Activated CD8-positive, alpha-beta memory T cell treated with anti-CD3 and anti-CD28 coated beads, Interleukin-2, amount 10 ng/mL, durations not matched to agents 7 days and 5 days (primary cell): ENCODE measurements at regions not wholly inside any gene's neighbourhood (a gene's known extent, or its start where the extent isn't known, plus 50 kb on each side); places are given as distances from the start of the nearest gene placed in this dataset.

ENCODE experiments used
- ATAC-seq: fragments of 150-1000 bp; cut with Tn5 transposase; one replicate; pipeline ENCODE4 v1.10.0; 2021; ENCODE audit warnings: moderate library complexity
- CTCF ChIA-PET: fragments of 350-600 bp; sonication (Branson Sonifier 250); formaldehyde crosslinking; loops from one replicate; lab custom pipeline; 2021; ENCODE audit warnings: antibody characterized with exemption; lab: Charles Lee
- DNase-seq: peaks from one replicate; pipeline ENCODE4 v3.0.0-alpha.2; 2020
- H3K27ac Mint-ChIP-seq: one replicate; pipeline ENCODE4 v1.8.0; 2021; ENCODE audit warnings: mild to moderate bottlenecking, mixed read lengths
- H3K27me3 Mint-ChIP-seq: one replicate; pipeline ENCODE4 v1.8.0; 2021; ENCODE audit warnings: mixed read lengths
- H3K36me3 Mint-ChIP-seq: one replicate; pipeline ENCODE4 v1.8.0; 2021; ENCODE audit warnings: mild to moderate bottlenecking, mixed read lengths
- H3K4me1 Mint-ChIP-seq: one replicate; pipeline ENCODE4 v1.8.0; 2021; ENCODE audit warnings: mixed read lengths
- H3K4me3 Mint-ChIP-seq: one replicate; pipeline ENCODE4 v1.8.0; 2021; ENCODE audit warnings: mild to moderate bottlenecking, moderate library complexity, mixed read lengths
- H3K9me3 Mint-ChIP-seq: one replicate; pipeline ENCODE4 v1.8.0; 2022; ENCODE audit warnings: low read depth, mixed read lengths

DNA sequence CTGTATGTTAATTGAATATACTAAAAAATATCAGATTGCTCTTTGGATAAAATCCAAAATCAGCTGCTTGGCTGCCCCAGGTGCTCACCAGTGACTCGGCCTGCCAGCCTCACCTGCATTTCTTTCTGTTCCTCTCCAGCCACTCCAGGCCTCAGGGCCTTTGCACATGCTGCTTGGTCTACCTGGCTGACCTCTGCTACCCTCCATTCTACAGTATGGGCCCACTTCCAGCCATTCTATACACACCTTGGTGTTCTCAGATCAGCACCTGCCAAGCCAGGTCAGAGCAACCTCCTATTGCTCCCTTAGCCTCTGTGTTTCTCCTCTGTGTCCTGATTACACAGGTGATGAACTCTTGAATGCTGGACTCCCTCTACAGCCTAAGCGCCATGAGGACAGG is 106.6 kb upstream of the TWIST2 start:
- Mint-ChIP-seq H3K36me3 (no peaks in the 10 kb centered on the region), H3K27ac (no peak overlapping the region), H3K4me1 (no peaks in the 10 kb centered on the region), H3K27me3 (peaks cover 8% of the 10 kb centered on the region), H3K9me3 (no peaks in the 10 kb centered on the region), H3K4me3 (no peak overlapping the region)
- no peak for DNase-seq
- no peak for ATAC-seq
- CTCF ChIA-PET = no interaction called here

DNA sequence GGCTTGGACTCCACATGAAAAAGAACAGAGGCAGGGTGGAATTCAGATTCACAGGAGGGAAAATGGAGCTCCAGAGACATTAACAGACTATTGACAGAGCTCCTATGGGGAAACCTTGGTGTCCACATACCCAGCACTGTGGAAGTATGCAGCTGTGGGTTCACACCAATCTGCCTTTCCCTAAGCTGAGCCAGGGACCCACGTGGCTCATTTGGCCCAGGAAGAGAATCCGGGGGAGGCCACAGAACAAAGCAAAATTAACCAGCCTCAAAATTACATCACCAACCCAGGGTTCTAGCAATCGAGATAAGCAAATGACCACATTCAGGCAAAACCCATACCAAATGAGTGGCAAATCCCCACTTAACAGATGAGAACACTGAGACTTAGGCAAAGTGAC is 105.8 kb upstream of the TWIST2 start:
- ATAC-seq = no peak
- Mint-ChIP-seq H3K36me3 (no peaks in the 10 kb centered on the region), H3K4me3 (no peak overlapping the region), H3K27me3 (peaks cover 7% of the 10 kb centered on the region), H3K4me1 (no peaks in the 10 kb centered on the region), H3K9me3 (no peaks in the 10 kb centered on the region), H3K27ac (no peak overlapping the region)
- CTCF ChIA-PET = no interaction called here
- no peak for DNase-seq

DNA sequence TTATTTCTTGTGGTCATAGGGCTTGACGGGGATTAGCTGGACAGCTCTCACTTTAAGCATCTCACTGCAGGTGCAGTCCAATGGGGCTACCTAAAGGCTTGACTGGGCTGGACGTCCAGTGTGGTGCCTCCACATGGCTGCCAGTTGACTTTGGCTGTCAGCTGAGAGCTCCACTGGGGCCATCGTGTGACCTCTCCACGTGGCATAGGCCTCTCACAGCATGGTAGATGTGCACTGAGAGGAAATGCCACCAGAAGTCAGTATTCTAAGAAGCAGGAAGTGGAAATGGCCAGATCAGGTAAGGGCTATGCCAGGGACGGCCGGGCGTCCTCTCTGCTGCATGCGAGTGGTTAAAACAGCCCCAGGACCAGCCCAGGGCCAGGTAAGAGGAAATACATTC is 105.2 kb upstream of the TWIST2 start:
- CTCF ChIA-PET = no interaction called here
- H3K4me1 Mint-ChIP-seq = no peaks in the 10 kb centered on the region
- H3K4me3 Mint-ChIP-seq = no peak overlapping the region
- H3K36me3 Mint-ChIP-seq = no peaks in the 10 kb centered on the region
- DNase-seq = no peak
- H3K9me3 Mint-ChIP-seq = no peaks in the 10 kb centered on the region
- H3K27ac Mint-ChIP-seq = no peak overlapping the region
- H3K27me3 Mint-ChIP-seq = peaks cover 2% of the 10 kb centered on the region
- no peak for ATAC-seq

DNA sequence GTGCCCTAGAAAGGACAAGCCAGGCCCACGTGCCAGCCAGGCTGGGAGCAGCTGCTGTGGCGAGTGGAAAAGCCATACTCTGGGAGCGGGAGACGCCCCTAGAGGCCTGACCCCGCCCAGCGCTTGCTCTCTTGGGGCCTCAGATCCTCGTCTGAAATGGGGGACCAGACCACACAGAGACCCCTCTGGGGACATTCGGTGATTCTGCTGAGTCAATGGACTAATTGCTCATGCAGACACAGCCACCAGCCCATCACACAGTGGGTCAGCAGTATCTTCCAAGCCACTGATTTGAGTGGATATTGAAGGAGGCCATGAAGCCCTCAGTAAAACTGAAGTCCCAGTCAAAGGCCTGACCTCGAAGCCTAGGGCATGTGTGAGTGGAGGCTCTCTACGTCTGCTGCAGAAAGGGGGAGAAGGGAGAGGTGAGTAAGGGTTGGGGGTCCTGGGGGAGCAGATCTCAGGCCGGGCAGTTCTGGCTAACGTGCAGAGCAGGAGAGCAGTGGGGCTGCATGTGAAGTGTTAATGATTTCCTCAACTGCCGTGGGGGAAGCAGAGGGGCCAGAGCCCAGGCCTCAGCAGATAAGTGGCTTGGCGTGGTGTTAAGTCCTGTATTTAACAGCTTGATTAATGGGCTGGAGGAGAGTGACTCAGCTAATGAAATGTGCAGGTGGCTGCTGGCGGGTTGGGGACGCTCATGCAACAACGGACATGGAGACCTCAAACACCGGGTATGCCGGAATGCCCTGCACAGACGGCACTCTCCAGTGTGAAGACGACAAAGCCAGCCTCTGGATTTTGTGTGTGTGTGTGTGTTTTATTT is 104.4 kb upstream of the TWIST2 start:
- CTCF ChIA-PET = no interaction called here
- H3K4me3 Mint-ChIP-seq = no peak overlapping the region

DNA sequence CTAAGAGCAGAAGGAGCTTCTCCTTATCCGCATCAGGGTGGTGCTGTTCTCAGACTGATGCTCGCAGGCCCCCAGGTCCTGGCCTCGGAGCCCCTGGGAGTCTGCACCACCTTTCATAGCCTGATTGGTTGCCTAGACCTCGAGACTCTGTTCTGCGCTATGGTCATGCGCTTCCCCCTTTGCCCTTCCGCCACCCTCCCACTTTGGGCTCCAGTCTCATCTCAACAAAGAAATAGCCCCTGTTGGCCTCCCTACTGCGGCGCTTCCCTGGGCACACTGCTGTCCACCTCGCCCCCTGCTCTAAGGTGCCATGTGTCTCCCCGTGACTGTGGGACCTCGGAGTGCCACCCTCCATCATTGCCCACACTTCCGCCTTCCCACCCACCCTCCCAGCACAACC is 102.9 kb upstream of the TWIST2 start:
- no peaks in the 10 kb centered on the region for H3K27me3 Mint-ChIP-seq
- ATAC-seq = no peak

More for the DNA sequence above, 104.4 kb upstream of the TWIST2 start:
- Mint-ChIP-seq H3K36me3 (no peaks in the 10 kb centered on the region), H3K9me3 (no peaks in the 10 kb centered on the region), H3K27ac (no peak overlapping the region), H3K27me3 (no peaks in the 10 kb centered on the region), H3K4me1 (no peaks in the 10 kb centered on the region)
- ATAC-seq = no peak
- DNase-seq = no peak

DNA sequence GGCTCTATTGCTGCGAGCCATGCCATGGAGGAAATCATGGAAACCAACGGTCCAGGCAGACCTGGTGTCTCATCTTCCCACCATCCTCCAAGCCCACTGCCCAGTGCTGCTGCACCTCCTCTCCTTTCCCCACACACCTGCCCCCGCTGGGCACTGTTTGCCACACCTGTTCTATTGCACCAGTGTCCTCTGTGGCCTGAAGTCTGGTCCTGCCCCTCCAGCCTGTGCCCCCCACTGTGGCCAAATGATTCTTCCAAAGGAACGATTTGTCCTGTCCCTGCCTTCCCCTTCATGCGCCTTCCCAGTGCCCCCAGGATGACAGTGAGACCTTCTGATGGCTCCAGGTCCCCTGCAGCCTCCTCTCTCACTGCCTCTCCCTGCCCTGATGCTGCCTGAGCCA is 101.9 kb upstream of the TWIST2 start:
- ATAC-seq = no peak
- Mint-ChIP-seq H3K27me3 (no peaks in the 10 kb centered on the region), H3K27ac (no peak overlapping the region), H3K36me3 (no peaks in the 10 kb centered on the region), H3K4me1 (no peaks in the 10 kb centered on the region), H3K4me3 (no peak overlapping the region), H3K9me3 (no peaks in the 10 kb centered on the region)
- DNase-seq = no peak
- CTCF ChIA-PET = no interaction called here

More for the DNA sequence above, 102.9 kb upstream of the TWIST2 start:
- H3K4me1 Mint-ChIP-seq = no peaks in the 10 kb centered on the region
- DNase-seq = no peak
- H3K9me3 Mint-ChIP-seq = no peaks in the 10 kb centered on the region
- no peaks in the 10 kb centered on the region for H3K36me3 Mint-ChIP-seq
- no peak overlapping the region for H3K4me3 Mint-ChIP-seq
- CTCF ChIA-PET = no interaction called here
- H3K27ac Mint-ChIP-seq = no peak overlapping the region

DNA sequence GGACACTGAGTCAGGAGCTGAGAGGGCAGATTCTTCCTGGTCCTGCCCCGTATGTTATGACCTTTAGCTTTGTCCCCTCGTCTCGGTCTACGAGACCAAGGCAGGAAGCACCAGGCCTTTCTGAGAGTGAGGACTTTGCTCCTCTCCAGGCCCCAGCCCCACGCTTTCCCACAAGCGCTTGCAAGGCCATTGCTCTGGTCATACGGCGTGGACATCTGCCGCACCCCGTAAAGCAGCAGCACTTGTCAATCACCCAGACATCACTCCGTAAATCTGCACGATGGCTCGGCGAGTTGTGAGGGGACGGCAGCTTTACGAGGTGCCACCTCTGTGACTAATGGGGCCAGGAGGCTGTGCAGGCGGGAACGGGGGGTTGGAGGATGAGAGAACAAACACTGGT is 100.8 kb upstream of the TWIST2 start:
- DNase-seq (no peak), ATAC-seq (no peak)
- no peak overlapping the region for H3K4me3 Mint-ChIP-seq
- H3K27ac Mint-ChIP-seq = no peak overlapping the region
- no peaks in the 10 kb centered on the region for H3K27me3 Mint-ChIP-seq
- no peaks in the 10 kb centered on the region for H3K36me3 Mint-ChIP-seq
- no peaks in the 10 kb centered on the region for H3K9me3 Mint-ChIP-seq
- no peaks in the 10 kb centered on the region for H3K4me1 Mint-ChIP-seq
- CTCF ChIA-PET = no interaction called here

DNA sequence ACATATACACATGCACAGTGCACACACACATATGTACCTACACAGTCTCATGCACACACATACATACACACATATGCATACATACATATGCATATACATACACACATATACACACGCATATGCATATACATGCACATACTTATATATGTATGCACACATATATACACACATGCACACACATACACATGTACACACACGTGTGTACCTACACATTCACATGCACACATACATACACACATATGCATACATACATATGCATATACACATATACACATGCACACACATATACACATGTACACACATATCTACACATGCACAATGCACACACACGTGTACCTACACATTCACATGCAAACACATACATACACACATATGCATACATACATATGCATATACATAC is 100.3 kb upstream of the TWIST2 start:
- Mint-ChIP-seq H3K4me1 (no peaks in the 10 kb centered on the region), H3K36me3 (no peaks in the 10 kb centered on the region), H3K27ac (no peak overlapping the region), H3K27me3 (no peaks in the 10 kb centered on the region), H3K4me3 (no peak overlapping the region), H3K9me3 (no peaks in the 10 kb centered on the region)
- no peak for DNase-seq
- no peak for ATAC-seq
- CTCF ChIA-PET = no interaction called here

DNA sequence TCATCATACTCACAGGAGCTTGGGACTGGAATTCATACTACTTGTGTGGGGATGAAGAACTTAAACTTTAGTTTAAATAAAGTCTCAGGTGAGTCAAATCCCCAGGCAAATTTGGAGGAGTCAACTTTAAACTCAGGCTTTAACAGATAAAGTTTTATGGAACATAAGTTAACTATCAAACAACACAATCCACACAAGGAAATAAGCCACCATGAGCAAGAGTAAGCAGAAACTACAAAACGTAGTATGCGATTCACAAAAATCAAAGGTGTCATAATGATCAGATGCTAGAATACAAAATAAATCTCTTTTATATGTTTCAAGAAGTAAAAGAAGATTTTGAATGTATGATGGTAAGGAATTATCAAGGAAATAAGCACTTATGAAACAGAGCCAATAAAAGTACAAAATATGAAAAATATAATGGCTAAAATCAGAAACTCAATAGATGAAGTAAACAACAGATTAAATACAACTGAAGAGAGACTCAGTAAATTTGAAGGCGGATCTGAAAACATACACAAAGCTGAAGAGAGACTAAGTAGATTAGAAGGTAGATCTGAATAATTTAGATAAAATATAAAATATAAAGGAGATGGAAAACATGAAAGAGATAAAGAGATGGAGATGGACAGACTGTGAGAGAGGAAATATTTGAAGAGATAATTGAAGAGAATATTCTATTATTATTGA is 97.5 kb upstream of the TWIST2 start:
- no peak overlapping the region for H3K4me3 Mint-ChIP-seq
- no peaks in the 10 kb centered on the region for H3K9me3 Mint-ChIP-seq
- H3K27me3 Mint-ChIP-seq = no peaks in the 10 kb centered on the region
- CTCF ChIA-PET = no interaction called here
- no peaks in the 10 kb centered on the region for H3K36me3 Mint-ChIP-seq
- DNase-seq = no peak
- no peaks in the 10 kb centered on the region for H3K4me1 Mint-ChIP-seq
- no peak overlapping the region for H3K27ac Mint-ChIP-seq
- no peak for ATAC-seq

DNA sequence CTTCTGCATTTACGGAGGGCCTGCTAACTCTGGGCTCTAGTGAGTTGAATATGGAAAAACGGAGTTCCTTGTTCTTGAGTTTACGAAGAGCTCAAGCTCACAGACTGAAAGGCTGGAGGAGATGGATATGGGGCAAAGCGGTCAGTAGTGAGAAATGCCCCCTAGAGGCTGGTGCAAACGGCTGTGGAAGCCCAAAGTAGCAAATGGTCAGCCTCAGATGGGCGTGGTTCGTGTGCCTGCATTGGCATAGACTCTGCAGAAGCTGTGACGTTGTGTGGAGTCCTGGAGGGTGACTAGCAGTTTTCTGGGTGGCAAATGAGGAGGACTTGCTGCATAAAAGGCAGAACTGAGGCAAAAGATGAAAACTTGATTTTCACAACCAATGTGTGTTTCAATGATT is 93.6 kb upstream of the TWIST2 start:
- Mint-ChIP-seq H3K27me3 (peaks cover 4% of the 10 kb centered on the region), H3K4me3 (no peak overlapping the region), H3K27ac (no peak overlapping the region), H3K9me3 (no peaks in the 10 kb centered on the region), H3K36me3 (no peaks in the 10 kb centered on the region), H3K4me1 (no peaks in the 10 kb centered on the region)
- ATAC-seq (no peak), DNase-seq (no peak)
- CTCF ChIA-PET = no interaction called here

DNA sequence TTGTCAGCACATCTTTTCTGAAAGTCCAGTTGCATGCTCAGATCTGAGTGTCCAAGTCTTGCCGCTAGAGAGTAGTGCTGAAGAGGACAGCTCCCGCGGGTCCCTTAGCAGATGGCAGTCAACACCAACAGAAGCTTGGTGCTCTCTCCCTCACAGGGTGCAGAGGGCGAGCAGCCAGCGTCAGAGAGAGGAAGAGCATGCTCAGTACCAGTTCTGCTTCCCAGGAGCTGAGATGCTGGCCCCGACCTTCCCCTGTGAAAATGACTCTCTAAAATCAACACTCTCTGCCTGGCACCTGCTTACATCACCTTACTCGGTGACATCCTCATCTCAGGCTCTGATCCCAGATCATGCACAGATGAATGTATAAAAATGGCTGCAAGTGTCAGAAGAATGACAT is 86.0 kb upstream of the TWIST2 start:
- no peaks in the 10 kb centered on the region for H3K9me3 Mint-ChIP-seq
- no peaks in the 10 kb centered on the region for H3K36me3 Mint-ChIP-seq
- H3K4me3 Mint-ChIP-seq = no peak overlapping the region
- CTCF ChIA-PET = interaction anchor here (1.4 kb wide), 1 partner anchor 23 kb away, joined by 3 read pairs; no protein-coding TSS in a partner anchor
- DNase-seq (no peak), ATAC-seq (no peak)
- H3K27ac Mint-ChIP-seq = no peak overlapping the region
- H3K27me3 Mint-ChIP-seq = peaks cover 7% of the 10 kb centered on the region
- H3K4me1 Mint-ChIP-seq = no peaks in the 10 kb centered on the region

DNA sequence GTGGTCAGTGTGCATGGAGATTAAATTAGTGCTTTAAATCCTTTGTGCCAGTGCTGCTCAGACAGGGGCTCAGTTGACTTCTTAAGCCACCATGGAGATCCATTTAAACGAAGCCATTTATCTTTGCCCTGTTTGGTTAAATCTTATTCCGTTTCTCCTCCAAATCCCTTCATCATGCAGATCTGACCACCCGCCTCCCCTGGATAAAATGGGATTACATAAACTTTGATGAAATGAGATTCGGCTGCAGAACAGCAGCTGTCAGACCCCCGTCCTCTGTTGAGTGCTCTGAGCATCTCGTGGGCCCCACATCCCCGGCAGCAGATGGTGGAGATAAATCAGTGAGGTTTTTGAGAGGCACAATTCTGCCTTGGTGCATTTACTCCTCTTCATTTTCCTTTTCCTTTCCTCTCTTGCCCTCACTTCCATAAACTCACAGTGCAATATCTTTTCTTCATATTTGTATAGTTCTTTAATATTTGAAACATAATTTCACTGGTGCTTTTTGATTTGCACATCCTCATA is 84.4 kb upstream of the TWIST2 start:
- ATAC-seq = no peak
- H3K4me3 Mint-ChIP-seq = no peak overlapping the region
- no peak for DNase-seq
- CTCF ChIA-PET = no interaction called here
- no peak overlapping the region for H3K27ac Mint-ChIP-seq
- peaks cover 10% of the 10 kb centered on the region for H3K27me3 Mint-ChIP-seq
- H3K9me3 Mint-ChIP-seq = no peaks in the 10 kb centered on the region
- H3K36me3 Mint-ChIP-seq = no peaks in the 10 kb centered on the region
- no peaks in the 10 kb centered on the region for H3K4me1 Mint-ChIP-seq

DNA sequence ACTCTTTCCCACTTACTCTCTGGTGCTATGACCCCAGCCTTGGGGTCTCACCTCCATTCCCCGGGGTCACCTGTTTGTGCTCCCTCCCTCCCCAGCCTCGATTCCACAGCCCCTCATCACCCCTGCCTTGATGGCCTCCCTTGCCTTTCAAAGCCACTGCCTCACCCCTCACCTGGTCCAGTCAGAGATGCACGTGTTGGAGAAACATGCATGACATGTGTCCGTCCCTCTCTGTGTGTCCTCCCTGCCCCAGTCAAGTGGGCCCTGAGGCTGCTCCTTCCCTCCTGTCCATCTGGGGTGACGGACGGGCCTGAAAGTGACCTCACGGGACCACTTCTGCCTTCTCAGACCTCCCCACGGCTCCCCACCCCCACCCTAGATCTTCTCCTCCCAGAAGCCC is 82.3 kb upstream of the TWIST2 start:
- Mint-ChIP-seq H3K9me3 (no peaks in the 10 kb centered on the region), H3K27me3 (peaks cover 21% of the 10 kb centered on the region), H3K27ac (no peak overlapping the region), H3K4me1 (no peaks in the 10 kb centered on the region), H3K36me3 (no peaks in the 10 kb centered on the region), H3K4me3 (no peak overlapping the region)
- no peak for DNase-seq
- CTCF ChIA-PET = no interaction called here
- no peak for ATAC-seq

DNA sequence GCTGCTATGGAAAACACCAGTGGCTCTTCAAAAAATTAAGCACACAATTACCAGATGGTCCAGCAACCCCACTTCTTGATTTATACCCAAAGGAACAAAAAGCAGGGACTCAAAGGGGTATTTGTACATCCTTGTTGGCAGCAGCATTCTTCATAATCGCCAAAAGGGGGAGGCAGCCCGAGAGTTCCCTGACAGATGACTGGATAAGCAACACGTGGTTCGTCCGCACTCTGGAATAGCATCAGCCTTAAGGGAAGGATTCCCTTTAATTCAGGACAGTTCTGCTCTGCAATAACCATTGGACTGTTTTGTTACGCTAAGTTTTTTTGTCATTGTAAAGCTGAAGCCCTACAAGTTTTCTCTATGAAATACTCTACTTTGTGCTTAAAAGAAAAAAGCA is 76.7 kb upstream of the TWIST2 start:
- no peak for DNase-seq
- Mint-ChIP-seq H3K36me3 (no peaks in the 10 kb centered on the region), H3K27me3 (peaks cover 19% of the 10 kb centered on the region), H3K9me3 (no peaks in the 10 kb centered on the region), H3K27ac (no peak overlapping the region), H3K4me3 (no peak overlapping the region), H3K4me1 (no peaks in the 10 kb centered on the region)
- CTCF ChIA-PET = no interaction called here
- ATAC-seq = no peak
